HepG2 (cell line): ENCODE measurements at regions not wholly inside any gene's neighbourhood (a gene's known extent, or its start where the extent isn't known, plus 50 kb on each side); places are given as distances from the start of the nearest gene placed in this dataset.

ENCODE experiments used
- POLR2AphosphoS5 ChIP-seq: IDR thresholded peaks from 2 replicates; pipeline ENCODE4 v1.6.1; 2012; ENCODE audit warnings: low read depth, low read length
- RBAK ChIP-seq: sonication (generic); formaldehyde crosslinking; IDR thresholded peaks from 2 replicates; pipeline ENCODE4 v1.5.1; 2020; ENCODE audit warnings: mild to moderate bottlenecking, missing genetic modification reagents
- SIN3A ChIP-seq: IDR thresholded peaks from 2 replicates; pipeline ENCODE4 v1.6.1; 2011; ENCODE audit warnings: low read depth, mild to moderate bottlenecking, control low read depth, low read length, borderline replicate concordance
- YY1 ChIP-seq: IDR thresholded peaks from 2 replicates; pipeline ENCODE4 v1.6.1; 2011; ENCODE audit warnings: low read length, low read depth, moderate library complexity, mild to moderate bottlenecking; ENCODE audit not compliant: insufficient read depth, insufficient replicate concordance
- ZBTB2 ChIP-seq: sonication (generic); formaldehyde crosslinking; IDR thresholded peaks from 2 replicates; pipeline ENCODE4 v1.8.0; 2022; ENCODE audit warnings: low read depth, missing genetic modification reagents
- ZNF142 ChIP-seq: sonication (generic); formaldehyde crosslinking; IDR thresholded peaks from 2 replicates; pipeline ENCODE4 v1.4.0; 2020; ENCODE audit warnings: missing genetic modification reagents

- TF ChIP-seq YY1 (no peak), ZNF142 (no peak), SIN3A (no peak), POLR2AphosphoS5 (no peak), ZBTB2 (CRISPR knock-in tag) (no peak), RBAK (no peak)
Measured at GRCh38 chr20:9923648-9924047, 84.8 kb upstream of the PAK5 start.
